DMS79 treated with DMSO at 0.1 percent for 48 hours (cell line): ENCODE measurements at regions not wholly inside any gene's neighbourhood (a gene's known extent, or its start where the extent isn't known, plus 50 kb on each side); places are given as distances from the start of the nearest gene placed in this dataset.
"Not testable (repeated sequence)": the region's sequence is repeated elsewhere in the genome, so short reads cannot be mapped to it uniquely, and the experiment has no call there.

Source experiments
- DNase-seq: peaks from one replicate; lab custom pipeline; 2025; lab: John Stamatoyannopoulos, UW

DNA sequence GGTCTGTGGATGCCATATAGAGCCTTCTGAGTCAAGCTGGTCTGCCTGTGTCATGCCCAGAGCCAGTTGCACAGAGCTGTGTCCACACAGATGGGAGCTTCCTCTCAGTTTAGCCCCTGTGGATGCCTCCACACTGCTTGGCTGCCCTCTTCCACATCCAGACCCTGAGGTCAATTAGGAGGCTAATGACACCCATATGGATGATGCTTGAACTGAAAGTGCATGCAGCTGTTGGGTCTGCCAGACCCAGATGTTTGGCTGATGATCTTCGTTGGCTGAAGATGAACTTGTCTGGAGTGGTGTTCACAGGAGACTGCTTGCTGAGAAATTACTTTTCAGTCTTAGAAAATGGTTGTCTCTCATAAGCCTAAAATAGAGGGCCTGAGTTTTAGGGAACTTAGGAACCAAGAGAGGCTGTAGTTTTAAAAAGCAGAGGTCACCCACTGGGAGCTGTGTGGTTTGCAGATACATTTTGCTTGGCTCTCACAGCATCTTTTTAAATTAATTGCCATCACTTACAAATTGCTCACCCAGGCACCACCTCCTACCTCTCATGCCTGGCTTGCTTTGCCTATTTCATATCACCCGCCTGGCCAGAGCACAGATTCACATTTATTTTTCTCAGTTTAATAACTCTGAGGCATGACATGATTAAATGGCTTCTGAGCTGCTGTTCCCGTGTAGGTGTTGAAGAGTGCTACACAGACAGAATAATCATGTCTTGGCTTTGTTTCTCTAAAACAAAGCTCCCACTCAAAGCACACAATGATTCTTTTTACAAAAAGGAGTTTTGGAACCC, 176.1 kb downstream of the MINAR1 start:
- no peak for DNase-seq

DNA sequence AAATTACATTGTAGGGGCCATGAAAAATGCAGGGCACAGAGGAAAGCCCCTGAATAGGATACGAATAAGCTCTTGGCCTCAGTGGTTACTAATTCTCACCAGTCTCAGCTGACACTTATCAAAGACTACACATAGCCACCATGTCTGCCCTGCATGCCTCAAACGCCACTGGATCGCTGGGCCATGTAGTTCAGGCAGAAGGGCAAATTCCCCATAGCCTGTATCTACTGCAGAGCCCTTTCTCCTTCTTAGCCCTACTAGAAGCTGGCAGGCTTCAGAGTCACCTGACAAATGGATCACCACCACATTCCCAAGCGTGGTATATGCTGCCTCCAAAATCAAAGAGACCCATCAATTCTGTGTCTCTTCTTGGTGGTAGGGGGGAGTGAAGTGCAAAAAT, 177.4 kb downstream of the MINAR1 start:
- no peak for DNase-seq

DNA sequence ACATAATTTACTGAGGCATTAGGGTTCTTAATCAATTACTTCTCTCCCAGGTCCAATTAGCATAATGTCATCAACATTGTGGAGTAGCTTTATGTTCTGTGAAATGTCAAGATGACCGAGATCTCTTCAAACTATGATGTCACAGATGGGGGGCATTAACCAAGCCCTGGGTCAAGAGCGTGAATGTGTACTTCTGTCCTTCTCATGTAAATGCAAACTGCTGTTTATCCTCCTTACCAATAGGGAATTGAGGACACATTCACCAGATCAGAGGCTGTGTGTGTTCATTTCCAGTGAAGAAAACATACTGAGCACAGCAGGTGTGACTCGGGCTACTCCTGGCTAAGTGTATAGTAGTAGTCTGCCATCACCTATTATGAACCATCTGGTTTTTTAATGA, 177.9 kb downstream of the MINAR1 start:
- no peak for DNase-seq

DNA sequence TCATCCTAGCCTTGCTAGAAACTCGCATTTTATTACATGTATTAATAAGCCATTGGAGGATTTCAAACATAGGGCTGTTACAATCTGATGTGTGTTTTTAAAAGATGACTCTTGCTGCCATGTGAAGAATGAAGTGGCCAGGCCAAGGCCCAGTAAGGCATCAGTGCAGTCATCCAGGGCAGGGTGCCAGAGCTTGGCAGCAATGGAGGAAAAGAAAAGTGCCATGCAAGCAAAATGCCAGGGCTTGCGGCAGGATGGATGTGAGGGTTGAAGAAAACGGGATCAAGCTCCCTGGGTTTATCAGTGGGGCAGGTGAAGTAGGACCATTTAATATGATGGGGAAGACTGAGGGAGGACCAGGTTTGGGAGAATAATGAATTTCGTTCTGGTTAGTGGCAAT, 183.6 kb downstream of the MINAR1 start:
- no peak for DNase-seq

DNA sequence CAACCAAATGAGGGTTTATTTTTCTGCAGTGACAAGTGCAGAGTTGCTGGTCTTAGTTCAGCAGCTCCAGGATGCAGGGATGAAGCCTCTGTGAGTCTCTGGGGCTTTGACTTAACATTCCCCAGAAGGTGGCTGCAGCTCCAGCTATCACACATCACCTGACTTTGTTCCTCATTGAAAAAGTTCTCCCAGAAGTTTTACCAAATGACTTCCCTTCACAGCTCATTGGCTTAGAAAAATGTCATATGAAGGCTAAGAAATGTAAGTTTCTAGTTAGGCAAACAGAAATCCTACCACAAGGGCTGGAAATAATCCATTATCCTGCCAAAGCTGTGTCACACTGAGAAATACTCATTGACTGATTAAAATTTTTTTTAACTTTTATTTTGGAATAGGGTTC, 184.9 kb downstream of the MINAR1 start:
- DNase-seq: no peak

DNA sequence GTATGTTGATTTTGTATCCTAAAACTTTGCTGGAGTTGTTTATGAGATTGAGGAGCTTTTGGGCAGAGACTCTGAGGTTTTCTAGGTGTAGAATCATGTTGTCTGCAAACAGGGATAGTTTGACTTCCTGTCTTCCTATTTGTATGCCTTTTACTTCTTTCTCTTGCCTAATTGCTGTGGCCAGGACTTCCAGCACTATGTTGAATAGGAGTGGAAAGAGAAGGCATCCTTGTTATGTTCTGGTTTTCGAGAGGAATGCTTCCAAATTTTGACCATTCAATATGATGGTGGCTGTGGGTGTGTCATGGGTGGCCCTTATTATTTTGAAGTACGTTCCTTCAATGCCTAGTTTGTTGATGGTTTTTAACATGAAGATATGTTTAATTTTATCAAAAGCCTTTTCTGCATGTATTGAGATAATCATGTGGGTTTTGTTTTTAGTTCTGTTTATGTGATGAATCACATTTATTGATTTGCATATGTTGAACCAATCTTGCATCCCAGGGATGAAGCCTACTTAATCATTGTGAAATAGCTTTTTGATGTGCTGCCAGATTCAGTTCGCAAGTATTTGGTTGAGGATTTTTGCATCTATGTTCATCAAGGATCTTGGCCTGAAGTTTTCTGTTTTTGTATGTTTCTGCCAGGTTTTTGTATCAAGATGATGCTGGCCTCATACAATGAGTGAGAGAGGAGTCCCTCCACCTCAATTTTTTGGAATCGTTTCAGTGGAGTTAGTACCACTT, 188.1 kb downstream of the MINAR1 start:
- DNase-seq: no peak

DNA sequence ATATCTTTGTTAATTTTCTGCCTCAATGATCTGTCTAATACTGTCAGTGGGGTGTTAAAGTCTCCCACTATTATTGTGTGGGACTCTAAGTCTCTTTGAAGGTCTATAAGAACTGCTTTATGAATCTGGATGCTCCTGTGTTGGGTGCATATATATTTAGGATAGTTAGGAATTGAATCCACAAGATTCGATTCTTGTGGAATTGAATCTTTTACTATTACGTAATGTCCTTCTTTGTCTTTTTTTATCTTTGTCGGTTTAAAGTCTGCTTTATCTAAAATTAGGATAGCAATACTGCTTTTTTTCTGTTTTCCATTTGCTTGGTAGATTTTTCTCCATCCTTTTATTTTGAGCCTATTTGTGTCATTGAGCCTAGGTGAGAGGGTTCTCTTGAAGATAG, 189.7 kb downstream of the MINAR1 start:
- DNase-seq: not testable (repeated sequence)

DNA sequence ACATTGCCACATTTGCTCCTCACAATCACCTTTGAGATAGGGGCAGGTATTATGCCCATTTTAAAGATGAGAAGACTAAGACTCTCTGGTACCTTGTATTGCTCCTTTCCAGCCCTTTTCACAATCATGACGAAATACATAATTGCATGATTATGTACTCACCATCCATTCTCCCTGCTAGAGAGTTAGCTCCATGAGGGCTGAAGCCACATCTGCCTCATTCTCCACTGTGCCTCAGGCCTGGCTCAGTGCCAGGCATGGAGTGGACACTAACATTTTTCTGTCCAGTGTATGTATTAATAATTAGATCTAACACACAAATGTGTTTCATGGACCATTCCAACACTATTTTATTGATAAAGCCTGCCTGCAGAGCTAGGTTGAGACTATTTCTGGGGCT, 191.4 kb downstream of the MINAR1 start:
- no peak for DNase-seq

DNA sequence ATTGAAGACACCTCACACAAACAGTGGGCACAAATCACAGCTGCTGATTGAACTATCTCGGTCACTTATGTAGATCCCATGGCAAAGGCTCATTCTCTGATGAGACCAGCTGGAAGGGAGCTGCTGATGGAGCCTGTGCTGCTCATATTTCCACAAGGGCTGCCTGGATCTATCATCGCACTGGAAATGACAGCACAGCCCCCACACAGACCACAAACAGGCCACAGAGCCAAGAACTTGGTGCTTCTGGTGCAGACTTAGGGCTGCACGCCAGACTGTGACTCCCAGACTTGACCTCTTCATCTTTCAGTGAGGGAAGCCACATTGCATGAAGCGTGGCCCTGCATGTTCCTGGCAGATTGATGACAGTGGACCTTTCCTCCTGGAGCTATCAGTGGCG, 197.6 kb downstream of the MINAR1 start:
- no peak for DNase-seq

DNA sequence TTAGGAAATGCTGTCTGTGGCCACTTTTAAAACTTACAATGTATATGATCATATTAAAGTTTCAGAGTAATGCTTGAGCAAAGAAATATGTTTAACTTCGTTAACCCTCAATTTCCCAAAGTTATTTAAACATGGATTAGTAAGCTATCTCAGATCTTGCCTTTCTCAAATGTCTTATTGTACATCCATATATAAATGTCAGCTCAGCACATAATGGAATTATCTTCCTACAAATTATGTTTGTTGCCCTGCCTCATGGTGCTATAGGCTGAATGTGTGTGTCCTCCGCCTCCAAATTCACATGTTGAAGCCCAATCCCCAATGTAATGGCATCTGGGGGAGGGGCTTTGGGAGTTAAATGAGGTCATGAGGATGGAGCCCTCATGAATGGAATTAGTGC, 200.3 kb downstream of the MINAR1 start:
- DNase-seq: no peak

DNA sequence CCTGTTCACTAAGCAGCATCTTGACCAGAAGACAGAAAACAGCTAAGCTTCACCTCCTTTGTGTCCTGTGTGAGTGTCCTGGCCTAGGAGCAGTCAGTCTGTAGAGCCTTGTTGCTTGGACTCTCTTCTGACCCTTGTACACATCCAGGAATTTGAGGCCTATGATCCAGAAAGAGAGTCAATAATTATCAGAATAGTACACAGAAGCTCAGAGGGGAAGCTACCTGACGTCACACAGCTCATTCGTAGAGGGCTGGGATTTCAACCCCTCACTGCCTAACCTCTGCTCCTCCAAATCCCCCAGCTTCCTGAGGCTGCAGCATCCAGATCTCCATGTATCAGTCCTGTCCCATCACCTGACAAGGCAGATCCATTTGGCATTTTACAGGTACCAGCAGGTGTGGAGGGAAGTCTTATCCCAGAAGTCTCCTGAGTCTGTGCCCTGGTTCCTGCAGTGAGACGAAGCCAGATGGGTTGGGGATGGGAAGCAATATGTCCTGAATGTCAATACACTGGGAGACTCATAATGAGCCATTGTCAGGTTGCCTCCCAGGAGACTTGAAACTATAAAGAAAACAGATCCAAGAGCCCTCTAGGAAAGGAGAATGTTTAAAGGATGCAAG, 203.1 kb downstream of the MINAR1 start:
- no peak for DNase-seq

DNA sequence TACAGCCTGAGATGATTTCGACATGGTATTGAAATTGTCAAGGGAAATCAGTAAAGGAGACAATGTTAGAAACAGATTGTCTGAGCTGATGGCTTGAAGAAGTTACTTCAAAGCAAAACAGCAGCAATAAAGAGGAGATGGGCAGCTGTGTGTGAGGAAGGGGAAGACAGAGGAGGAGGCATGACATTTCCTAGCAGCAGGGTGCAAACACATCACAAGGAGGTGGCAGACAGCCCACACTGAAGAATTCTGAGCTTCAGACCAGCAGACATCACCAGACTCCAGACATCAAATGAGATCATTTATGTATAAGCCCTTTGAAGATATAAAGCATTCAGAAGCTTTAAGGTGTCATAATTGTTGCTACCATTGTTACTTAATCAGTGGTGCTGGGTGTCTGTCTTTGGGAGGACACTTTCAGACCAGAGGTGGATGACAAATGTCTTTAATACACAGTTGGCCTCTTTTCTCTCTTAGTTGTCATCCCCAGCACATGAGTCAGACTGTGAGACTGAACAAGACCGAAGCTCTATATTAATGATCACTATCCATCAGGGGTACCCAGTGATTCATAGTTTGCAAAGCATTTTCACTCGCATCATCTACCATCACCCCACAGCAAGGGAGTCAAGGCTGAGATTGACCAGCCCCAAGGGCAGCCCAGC, 203.9 kb downstream of the MINAR1 start:
- DNase-seq: no peak

DNA sequence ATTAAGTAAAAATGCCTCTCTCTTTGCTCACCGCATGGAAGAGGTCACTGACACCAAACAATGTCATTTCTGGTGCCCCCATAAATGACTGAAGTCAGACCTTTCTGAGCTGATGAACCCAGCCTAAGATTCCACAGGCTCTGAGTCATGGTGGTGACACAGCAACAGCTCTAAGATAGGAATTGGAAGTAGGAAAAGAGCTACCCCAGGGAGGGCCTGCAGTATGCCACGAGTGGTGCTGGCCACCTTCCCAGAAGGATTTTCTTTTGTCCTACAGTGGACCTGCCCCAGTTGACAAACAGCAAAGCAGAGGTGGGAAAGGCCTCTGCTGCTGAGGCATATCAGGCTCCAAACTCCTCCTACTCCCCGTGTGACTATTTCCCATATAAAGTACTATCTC, 208.1 kb downstream of the MINAR1 start:
- no peak for DNase-seq

DNA sequence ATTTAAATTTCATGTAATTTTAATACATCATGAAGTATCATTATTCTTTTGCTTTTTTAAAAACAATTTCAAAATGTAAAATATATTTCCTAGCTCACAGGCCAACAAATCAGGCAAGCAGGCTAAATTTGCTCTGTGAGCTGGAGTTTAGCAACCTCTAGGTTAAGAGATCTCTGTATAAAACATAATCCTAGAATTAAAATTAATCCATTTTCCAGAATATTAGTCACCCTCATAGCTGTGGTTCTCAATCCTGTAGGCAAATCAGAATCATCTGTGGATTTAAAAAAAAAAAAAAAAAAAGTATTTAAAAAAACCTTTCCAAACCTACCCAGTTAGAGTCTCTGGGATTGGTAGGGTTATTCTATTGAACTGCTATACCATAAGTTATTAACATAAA, 209.7 kb downstream of the MINAR1 start:
- DNase-seq: no peak

DNA sequence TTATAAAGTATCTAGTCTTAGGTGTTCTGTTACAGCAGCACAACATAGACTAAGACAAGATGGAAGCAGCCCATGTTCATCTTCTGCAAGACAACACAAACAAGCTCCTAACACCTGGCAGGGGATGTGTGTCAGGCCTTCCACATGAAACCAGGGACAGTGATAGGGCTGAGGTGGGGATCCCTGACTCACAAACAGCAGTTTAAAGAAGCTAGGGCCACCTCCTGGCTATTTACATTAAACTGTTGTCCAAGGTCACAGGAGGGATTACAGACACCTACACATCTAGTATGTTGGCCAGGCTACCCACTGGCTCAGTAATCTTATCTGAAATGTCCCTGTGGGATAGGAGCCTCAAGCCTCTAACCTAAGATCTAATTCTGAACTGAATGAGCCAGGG, 211.3 kb downstream of the MINAR1 start:
- DNase-seq: no peak

DNA sequence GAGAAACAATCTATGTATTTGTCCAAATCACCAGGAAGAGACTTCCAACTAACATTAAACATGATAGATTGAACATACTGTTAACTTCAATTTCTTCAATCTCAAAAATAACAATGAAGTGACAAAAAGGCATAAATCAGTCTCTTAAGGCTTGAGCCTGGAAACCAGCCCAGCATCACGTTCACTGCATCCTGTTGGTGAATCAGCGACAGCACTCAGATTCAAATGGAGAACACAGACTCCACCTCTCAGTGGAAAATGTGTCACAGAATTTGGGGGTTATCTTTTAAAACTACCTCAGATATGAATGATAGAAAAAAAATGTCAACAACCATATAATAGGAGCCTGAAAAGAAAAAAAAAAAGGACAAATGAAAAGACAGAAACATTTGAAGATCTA, 212.0 kb downstream of the MINAR1 start:
- no peak for DNase-seq

DNA sequence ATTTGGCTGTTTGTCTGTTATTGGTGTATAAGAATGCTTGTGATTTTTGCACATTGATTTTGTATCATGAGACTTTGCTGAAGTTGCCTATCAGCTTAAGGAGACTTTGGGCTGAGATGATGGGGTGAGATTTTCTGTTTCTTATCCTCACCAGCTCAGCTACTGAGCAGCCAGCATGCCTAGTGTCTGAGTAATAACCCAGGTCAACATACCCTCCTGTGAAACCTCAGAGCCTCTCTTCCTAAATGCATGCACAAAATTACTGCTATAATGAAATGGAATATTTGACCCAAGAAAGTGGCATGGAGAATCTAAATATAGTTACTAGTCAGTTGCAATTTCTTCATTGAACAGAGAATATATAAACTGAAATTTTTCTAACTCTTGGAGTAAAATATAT, 220.8 kb downstream of the MINAR1 start:
- not testable (repeated sequence) for DNase-seq

DNA sequence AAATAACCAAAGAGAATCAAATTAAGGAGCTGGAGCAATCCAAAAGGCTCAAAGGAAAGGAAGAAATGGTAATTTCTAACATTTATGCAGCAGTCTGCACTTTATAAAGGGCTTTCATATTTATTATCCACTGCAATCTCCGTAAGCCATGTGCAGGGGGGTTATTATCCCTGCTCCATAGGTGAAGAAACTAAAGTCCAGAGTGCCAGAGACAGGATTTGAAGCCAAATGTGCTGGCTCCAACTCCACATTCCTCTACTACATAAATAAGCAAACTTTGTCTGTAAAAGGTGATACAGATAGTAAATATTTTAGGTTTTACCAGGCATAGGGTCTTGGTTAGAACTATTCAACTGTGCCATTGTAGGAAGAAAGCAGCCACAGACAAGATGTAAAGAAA, 221.4 kb downstream of the MINAR1 start:
- no peak for DNase-seq

DNA sequence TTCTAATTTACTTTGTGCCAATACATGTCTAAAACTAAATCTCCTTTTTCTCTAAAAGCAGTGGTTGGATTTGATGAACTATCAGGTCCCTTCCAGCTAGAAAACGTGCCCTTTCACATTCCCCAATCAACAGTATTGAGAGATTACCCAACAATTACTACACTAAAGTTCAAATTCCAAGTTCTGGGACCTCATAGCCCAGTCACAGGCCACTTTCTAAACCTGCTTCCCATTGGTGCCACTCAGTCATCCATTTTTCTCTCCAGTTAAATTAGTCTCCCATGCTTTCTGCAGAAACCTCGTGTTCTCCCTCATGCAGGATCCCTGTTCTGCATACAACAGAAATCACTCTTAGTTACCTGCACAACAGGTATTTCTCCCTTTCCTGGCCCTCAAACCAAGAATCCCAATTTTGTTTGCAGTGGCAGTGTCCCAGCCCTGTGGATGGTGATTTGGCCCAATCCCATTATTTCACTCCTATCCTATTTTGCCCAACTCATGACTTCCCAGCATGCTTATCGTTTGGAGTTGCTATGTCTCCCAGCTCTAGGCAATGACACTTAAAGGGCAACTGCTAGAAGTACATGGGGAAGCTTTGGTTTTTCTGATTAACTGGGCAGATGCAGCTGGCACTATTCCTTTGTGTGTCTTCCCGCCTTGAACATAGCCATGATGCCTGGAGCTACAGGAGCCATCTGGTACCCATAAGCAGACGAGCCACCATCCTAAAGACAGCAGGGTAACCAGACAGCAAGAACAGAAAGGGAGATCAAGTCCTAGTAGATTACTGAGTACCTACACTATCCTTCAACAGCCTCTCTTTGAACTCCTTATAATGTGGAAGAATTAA, 224.2 kb downstream of the MINAR1 start:
- DNase-seq: no peak

DNA sequence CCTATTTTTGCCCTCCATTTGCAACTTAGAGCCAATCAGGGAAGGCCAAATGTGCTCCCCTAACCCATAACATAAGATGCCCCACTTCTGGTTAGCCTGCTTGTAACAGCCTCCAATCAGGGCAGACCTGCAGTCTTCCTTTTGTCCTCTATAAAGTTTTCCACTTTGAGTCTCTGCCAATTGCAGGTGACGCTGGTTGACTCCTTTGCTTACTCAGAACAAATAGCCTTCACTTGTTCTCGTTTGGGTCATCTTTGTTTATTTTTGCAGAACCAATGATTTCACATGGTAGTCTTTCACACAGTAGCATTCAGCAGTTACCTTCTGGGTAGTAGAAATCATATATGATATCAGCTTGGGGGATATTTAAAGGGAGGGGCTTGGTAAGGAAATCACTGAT, 225.6 kb downstream of the MINAR1 start:
- DNase-seq: no peak

DNA sequence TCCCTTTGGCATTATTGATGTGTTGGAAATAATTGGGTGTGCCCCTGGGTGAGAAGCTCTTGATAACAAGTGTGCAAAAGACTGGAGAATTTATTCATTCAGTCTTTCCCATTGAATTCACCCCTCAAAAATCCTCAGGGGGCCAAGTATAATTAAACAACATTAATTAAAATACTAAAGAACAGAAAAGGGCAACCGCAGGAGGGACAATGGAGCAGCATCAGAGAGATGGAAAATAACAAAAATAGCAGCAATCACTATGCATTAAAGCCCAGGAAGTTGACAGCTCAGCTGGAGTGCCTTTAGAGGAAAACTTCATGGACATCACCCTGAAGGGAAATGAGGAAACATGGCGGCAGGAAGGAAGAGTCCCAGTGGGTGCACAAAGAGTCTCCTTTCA, 227.6 kb downstream of the MINAR1 start:
- DNase-seq: no peak

DNA sequence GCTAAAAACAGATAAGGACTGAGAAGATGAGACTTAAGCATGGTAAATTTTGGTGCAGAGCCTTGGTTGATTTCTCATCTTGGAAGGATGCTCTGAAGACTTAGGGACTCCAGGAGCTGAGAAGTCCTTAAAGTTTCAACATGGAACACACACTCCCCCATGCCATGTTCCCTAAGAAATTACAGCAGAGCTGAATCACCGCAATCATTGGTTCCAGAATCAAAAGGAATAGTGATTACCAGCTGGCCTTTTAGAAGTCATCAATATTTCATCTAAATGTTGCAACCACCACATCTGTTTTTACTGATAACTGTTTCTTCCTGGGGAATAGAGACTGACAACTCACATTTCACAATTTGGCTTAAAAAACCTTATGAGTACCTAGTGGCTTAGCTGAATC, 229.3 kb downstream of the MINAR1 start:
- no peak for DNase-seq
